Astrocyte (in vitro differentiated cells and primary cell): ENCODE measurements at regions not wholly inside any gene's neighbourhood (a gene's known extent, or its start where the extent isn't known, plus 50 kb on each side); places are given as distances from the start of the nearest gene placed in this dataset.
"Not testable (repeated sequence)": the region's sequence is repeated elsewhere in the genome, so short reads cannot be mapped to it uniquely, and the experiment has no call there.

ENCODE experiments used
- CTCF ChIP-seq: IDR thresholded peaks from 2 replicates; pipeline ENCODE4 v1.5.1; 2011; ENCODE audit warnings: low read depth, mild to moderate bottlenecking, inconsistent platforms, low read length, moderate library complexity; ENCODE audit not compliant: insufficient read depth
- EZH2 ChIP-seq: IDR thresholded peaks from 2 replicates; pipeline ENCODE4 v1.6.1; 2012; ENCODE audit warnings: mild to moderate bottlenecking, low read length, inconsistent platforms; ENCODE audit not compliant: insufficient read depth

GRCh38 chr4:131883181-131883580 lies 1265.9 kb upstream of the PCDH10 start:
- TF ChIP-seq CTCF, EZH2: not testable (repeated sequence)
